ENCODE measurements at regions not wholly inside any gene's neighbourhood (a gene's known extent, or its start where the extent isn't known, plus 50 kb on each side); places are given as distances from the start of the nearest gene placed in this dataset.

DNA sequence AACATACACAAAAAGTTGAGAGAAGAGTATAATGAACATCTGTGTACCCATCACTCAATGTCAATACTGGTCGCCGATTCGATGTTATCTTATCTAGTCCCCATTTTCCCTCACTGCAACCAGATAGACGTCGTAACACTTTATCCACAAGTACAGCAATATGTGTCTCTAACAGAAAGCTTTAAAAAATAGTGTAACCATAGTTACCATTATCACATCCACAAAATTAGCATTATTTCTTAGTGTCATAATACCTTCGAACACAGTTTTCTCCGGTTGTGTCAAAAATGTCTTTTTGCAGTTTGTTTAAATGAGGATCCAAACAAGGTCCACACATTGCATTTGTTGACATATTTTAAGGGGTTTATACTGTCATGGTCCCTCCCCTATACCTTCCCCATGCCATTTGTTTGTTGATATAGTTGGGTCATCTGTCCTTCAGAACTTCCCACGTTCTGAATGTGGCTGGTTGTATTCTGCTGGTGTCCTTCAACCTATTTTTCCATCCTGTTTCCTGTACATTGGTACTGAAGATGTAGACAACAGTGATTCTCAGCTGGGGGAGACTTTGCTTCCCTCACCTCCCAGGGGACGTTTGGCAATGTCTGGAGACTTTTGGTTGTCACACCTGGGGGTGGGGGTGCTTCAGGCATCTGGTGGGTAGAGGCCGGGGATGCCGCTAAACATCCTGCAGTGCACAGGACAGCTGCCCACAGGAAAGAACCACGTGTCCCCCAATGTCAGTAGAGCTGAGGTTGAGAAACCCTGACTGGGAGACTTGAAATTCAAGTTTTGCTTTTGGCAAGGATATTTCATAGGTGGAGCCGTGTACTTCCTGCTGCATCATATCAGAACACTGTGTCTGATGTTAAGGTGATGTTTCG lies 72.7 kb upstream of the SPRED2 start:
- no peak for DNase-seq

DNA sequence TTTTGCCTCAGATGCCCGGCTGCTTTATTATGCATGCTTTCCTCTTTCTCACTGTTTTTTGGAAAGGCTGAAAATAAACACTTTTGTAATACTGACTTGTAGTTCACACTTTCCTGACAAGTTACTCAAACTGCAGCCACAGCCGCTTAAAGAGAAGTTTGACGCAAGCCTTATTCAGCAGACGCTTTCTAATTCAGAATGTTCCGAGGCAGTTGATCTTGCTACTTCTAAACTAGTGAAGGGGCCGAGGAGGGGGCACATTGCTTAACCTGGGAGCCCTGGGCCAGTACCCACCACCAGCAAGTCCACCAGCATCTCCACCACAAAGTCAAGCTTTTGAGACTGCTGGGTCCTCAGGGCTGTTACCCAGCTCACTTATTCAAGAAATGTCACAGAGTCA lies 71.8 kb upstream of the SPRED2 start:
- no peak for DNase-seq

DNA sequence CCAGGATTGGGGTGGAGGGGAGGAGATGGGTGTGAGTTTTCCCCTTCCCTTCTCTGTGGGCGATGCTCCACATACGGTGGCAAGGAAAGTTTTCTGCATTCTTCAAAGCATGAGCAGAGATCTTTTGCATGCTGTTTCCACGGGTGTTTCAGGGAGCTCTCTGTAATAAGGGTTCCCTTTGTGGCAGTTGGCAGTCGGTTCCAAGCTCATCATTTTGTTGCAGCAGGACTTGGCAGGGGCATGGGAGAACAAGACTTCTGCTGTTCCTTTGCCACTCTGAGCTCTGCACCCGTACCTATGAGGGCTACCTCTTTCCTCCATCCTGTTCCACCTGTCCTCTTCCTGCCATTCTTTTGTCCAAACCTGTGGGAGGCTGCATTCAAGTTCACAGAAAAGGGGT lies 71.3 kb upstream of the SPRED2 start:
- no peak for DNase-seq

DNA sequence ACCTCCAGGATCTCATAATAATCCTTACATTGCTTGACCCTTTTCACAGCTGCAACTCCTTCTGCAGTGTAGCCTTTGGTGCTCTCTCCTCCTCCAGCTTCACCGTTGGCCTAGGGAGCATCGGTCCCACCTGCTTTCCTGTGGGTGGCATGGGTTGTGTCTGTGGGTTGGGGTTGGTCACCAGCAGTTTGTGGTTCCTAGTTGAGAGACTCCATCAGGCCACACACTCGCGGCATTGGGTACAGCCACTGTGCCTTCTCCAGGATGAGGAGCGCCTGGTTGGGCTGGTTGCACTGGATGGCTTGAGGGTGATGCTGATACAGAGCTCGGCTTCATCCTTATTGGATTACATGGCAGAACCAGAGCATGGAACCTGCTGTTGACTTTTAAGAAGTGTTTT lies 69.4 kb upstream of the SPRED2 start:
- DNase-seq: no peak

DNA sequence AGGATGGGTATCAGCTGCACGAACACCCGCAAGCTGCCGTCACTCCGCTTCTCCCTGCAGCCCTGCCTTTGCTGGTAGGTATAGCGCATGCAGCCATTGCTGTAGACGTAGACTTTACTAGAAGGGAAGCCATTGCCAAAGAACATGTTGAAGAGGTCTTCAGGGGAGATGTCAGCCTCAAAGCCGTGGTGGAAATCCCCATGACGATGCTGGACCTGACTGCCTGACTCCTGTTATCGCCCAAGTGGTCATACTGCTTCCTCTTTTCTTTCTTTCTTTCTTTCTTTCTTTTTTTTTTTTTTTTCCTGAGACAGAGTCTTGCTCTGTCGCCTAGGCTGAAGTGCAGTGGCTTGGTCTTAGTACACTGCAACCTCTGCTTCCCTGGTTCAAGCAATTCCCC lies 68.7 kb upstream of the SPRED2 start:
- DNase-seq: no peak

DNA sequence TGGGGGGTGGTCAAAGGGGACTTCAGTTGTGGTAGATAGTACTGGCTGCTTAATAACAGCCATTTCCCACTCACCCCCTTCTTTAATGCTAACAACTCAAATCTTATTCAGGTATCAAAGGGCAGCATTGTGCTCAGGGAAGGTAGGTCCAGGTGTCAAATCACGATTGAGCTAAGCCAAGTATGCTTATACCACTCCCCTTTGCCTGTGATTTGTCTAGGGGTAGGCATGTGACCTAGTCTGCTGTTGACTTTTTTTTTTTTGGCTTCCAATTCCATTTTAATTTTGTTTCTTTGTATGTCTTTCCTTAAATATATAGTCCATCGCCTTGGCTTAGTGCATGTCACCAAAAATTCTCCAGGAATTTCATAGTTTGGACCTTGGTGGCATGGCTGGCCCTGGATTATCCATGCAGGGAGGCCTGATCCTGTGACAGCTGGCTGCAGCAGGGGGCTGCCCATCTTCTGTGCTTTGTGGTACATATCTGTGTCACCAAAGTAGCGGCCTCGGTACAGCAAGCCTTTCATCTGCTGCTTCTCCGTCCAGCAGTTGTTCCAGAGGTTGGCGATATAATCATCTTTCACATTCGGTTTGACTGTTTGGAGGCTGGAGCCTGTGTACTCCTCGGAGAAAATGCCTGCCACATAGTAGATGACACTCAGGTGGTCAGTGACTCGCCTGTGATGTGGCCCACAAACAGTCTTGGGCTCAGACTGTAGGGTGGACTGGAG lies 68.1 kb upstream of the SPRED2 start:
- no peak for DNase-seq

DNA sequence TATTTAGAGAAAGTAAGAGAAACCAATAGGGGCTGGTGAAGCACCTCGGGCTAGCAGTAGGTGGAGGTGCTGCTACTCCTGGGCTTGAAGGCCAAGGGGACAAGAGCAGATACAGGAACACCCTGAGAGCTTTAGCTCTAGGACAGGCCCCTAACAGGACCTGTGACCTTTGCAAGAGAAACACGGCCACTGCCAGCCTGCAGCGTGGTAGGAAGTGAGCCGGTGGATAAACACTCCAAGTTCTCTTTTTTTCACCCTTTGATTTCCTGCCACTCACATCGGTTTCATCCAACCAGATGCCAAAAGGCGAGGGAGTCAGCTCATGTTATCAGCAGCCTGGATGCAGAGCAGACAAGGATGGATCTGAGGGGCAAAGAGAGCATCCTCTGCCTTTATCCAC lies 66.8 kb upstream of the SPRED2 start:
- no peak for DNase-seq

DNA sequence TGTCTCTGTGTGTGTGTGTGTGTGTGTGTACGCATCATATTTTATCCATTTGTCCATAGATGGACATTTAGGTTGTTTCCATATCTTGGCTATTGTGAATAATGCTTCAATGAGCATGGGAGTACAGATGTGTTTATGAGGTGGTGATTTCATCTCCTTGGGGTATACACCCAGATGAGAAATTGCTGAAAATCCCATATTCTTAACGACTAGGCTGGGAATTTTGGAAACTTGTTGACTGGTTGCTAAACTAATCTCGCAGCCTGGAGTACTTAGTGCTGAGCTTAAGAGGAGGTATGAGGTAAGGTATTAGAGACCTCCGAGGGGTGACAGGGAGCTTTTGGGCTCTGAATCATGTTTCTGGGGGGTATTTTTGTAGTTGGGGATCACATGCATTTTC lies 66.0 kb upstream of the SPRED2 start:
- DNase-seq: no peak

DNA sequence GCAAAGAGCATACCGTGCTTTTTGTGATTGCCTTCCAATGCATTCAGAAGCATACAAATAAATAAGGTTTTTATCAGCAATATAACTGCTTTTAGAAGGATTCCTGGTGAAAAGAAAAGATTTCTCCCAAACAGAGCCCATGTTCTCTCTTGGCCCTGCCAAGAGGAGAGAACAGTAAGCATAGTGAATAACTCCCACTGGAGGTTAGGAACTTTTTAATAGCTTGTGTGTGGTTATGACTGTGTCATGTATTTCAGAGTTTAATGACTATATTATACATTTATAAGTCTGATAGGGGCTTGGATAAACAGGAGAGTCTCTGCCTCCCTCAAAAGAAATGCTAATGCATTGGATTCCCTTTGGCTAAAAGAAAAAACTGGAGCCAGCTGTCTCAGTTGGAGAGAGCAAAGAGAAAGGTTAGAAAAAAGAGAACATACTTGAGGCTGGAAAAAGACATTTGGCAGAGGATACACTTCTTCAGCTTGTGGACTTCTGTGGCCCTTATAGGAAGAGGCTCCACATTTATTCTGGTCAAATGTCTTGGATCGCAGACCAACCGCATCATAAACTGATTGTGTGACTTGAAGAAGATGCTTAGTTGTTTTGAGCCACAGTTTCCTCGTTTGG lies 63.0 kb upstream of the SPRED2 start:
- DNase-seq: no peak

DNA sequence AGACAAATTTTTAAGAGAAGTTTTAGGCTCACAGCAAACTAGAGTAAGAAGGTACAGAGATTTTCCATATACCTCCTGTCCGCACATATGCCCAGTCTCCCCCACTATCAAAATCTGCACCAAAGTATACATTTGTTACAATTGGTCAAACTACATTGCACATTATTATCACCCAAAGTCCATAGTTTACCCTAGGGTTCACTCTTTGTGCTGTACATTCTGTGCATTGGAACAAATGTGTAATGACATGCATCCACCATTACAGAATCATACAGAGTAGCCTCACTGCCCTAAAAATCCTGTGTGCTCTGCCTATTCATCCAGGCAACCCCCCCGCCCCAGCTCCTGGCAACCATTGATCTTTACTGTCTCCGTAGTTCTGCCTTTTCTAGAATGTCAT lies 61.7 kb upstream of the SPRED2 start:
- DNase-seq: no peak

DNA sequence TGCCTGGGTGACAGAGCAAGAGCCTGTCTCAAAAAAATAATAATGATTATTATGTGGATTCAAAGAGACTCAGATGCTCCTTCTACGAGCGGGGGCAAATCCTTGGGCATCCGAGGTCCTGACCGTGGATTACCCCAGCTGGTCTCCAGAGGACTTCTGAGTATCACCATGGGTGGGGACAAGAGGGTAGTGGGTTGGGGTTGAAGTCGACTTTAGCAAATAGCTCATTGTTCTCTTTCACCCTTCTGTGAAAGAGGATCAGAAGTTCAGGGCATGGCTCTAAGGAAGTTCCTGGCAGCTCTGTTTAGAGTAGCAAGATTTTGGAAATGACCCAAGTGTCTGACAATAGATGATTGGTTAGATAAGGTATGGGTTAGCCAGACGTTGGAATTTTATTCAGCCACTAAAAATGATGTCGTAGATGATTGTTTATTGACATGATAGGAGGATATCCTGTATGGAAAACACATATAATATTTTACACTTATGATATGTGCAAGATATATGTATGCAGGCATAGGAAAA lies 59.0 kb upstream of the SPRED2 start:
- no peak for DNase-seq

DNA sequence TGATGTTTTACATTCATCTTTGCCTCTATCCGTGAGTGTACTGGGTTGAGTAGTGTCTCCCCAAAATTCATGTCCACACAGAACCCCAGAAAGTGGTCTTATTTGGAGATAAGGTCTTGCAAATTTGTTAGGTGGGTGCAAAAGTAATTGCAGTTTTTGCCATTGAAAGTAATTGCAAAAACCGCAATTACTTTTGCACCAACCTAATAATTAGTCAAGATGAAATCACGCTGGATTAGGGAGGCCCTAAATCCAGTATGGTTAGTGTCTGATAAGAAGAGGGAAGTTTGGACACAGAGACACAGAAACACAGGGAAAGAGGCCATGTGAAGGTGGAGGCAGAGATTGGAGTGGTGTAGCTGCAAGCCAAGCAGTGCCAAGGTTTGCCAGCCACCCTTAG lies 57.8 kb upstream of the SPRED2 start:
- DNase-seq: no peak

DNA sequence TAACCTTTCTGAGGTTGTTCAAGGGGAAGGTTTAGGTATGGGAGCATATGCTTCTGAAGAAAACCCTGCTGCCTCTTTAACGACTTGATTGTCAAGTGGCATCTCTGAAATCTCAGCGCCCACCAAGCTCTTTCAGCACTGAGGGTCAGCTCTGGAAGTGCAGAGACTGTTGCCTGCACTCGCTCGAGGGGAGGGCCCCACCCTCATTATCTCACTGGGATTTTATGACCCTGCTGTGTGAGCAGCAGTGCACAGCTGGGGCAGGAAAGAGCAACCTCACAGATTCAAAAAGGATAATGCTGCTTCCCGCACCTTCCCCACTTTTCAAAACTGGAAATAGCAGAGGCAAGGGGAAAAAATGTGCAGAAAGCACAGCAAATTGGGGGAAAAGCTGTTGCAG lies 56.9 kb upstream of the SPRED2 start:
- DNase-seq: no peak

DNA sequence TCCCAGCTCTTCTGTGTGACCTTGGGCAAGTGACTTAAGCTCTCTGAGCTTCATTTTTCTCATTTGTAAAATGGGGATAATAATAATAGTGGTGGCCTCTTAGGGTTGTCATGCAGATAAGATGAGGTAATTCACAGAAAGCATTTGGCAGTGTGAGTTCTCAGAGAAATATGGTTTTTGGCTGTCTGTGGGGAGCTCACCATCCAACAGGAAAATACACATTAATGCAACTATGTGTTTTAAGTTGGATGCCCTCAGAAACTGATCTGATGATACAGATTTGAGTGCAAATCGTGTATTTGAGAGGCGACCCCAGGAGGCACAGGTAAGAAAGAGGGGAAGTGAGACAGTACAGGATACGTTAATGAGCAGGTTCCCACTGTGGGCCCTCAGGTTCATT lies 56.1 kb upstream of the SPRED2 start:
- no peak for DNase-seq

DNA sequence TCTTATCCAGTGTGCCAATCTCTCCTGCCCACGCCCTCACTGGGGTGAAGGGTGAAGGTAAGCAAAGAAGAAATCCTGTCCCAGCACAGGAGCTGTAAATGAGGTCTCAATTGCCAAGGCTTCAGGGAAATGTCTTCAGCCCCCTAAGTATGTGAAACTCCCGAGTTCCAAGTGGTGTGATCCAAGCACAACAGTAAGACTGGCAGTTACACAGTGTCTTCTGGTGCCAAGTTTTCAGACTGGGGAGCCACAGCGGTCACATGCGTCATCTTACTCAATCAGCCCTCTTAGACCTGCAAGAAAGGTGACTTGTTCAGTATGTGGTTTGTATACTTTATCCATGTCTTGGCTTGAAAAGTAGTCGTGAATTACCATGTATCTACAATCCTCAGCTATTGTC lies 55.0 kb upstream of the SPRED2 start:
- no peak for DNase-seq

DNA sequence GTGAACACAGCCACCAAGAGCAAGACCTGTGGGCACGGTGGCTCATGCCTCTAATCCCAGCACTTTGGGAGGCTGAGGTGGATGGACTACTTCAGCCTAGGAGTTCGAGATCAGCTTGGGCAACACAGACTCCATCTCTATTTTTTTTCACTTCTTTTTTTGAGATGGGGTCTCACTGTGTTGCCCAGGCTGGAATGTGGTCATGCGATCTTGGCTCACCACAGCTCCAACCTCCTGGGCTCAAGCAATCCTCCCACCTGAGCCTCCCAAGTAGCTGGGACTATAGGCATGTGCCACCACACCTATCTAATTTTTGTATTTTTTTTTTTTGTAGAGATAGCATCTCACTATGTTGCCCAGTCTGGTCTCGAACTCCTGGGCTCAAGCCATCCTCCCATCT lies 54.4 kb upstream of the SPRED2 start:
- no peak for DNase-seq

DNA sequence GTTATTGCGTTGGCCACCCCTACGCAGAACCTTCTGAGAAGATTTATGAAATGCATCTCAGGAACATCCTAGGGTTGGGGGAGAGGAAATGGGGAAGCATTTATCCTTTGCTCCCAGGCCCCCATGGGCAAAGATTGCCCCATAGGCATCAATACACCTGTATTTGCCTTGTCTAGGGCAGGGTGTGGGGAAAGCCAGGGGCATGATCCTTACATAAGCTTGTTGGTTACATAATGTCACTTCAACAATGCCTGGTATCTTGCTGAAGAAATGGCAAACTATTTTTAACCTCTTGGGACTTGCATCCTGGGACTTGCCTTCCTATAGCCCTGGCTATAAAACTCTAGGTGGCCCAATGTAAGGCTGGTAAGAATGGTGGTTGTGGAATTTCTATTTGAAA lies 53.9 kb upstream of the SPRED2 start:
- no peak for DNase-seq

DNA sequence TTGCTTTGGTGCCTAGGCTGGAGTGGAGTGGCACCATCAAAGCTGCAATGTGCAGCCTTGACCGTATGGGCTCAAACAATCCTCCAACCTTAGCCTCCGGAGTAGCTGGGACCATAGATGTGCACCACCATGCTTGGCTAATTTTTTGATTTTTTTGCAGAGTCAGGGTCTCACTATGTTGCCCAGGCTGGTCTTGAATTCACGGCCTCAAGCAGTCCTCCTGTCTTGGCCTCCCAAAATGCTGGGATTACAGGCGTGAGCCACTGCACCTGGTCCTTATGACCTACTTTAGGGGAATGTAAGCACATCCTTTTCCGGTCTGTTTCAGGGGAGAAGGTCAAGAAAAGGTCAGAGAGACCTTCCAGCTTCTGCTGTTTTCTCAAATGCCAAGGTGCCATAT lies 53.4 kb upstream of the SPRED2 start:
- DNase-seq: no peak

DNA sequence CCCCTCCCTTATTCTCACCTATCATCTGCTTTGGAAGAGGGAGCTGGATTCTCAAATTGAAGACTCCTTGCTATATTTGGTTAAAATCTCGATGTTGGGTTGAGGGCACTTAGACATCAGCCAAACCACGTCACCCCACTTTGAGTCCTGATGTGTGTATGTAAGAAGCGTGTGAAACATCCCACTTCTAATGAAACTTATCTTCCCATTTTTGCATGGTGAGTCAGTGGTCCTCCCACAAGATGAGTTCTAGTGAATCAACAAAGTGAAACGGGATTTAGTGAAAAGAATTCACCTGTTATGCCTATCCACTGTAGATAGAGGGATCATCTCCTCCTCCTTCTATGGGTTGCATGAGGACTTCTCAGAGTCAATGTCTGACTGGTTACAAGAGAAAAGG lies 51.4 kb upstream of the SPRED2 start:
- no peak for DNase-seq

DNA sequence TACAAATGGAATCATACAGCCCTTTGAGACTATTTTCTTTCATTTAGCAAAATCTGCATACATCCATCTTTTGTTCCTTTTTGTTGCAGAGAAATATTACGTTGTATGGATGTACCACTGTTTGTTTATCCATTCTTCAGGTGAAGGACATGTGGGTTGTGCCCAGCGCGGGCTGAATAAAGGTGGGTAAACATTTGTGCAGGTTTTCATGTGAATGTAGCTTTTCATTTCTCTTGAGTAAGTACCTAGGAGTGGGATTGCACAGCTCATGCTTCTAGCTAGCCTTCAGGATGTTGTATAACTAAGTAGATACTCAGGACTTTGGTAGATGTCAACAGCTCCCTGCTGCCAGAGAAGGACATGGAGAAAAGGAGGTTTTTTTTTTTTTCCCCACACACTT lies 50.6 kb upstream of the SPRED2 start:
- DNase-seq: no peak
